NCI-H1092 (cell line): ENCODE measurements at regions not wholly inside any gene's neighbourhood (a gene's known extent, or its start where the extent isn't known, plus 50 kb on each side); places are given as distances from the start of the nearest gene placed in this dataset.

ENCODE experiments used
- DNase-seq: peaks from one replicate; lab custom pipeline; 2025; lab: John Stamatoyannopoulos, UW

DNA sequence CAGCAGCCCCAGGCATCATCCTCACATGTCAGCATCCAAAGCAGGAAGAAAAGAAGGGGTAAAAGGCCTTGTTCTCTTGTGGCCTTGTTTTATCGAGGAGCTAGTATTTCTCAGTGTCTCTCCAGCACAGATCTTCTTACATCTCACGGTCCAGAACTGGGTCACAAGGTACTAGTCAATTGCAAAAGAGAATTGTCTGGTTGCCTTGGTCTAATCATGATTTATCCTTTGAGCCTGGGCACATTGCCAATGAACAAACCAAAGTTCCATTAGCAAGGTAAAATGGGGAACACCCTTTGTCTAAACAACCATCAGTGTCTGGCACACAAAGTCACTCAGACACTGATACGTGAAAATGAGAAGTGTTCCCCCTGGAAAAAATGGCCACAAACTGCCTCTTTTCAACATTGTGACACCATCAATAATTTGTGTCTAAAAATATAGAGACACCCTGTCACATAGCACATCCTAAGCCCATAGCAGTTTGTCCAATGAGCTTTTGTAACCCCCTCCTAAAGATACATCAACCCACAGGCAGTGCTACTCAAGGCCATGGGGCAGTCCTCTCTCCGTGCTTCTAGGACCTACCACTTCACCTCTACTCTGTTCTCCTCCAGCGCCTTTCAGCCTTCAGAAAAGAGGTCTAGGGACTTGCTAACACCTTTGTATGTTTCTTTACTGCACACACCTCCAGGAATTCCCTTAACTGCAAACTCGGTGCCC is 534.4 kb downstream of the MID1IP1 start:
- peak; percentile 83 for DNase-seq

DNA sequence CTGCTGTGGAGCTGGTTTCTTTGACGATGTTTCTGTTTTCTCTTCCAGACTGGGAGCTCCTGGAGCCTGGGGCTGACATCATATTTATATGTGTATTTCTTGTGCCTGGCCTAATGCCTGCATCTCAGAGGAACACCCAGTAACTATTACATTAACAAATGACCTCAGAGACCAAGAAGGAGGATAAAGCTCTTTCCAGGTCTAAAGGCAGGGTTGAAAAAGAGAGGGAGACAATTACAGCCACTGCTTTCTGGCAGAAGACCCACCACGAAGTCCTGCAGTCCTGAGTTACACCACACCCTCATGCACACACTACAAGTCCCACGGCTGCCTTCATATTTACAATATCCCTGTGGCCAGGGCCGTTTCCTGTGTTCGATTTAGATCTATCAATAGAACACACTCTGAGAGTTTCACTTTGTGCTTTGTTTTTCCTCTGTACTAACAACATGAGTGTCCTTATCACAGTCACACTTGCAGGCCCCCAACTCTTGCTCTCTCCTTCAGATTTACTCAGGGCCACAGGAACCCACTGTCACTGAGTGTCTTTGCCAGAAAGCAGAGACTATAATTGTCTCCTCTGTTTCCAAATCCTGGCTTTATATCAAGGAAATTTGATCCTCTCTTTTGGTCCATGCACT is 535.5 kb downstream of the MID1IP1 start:
- DNase-seq, result peak; percentile 77

DNA sequence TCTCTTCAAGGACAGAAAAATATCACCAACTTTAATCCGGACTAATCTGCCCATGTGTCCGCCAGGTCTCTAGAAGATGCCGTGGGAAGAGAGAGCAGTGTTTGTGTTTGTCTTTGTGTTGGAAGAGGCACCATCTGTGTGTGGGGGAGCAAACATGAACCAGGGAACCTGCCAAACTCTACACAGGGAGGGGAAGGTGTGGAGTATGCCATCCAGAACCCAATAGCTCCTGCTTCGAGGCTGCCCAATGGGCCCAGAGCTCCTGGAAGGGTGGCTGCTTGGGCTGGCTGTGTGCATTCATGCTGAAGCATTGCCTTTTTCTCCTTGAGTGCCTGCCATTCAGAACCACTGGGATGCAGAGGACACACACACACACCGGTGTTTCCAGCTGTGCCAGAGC is 536.2 kb downstream of the MID1IP1 start:
- peak; percentile 91 for DNase-seq

DNA sequence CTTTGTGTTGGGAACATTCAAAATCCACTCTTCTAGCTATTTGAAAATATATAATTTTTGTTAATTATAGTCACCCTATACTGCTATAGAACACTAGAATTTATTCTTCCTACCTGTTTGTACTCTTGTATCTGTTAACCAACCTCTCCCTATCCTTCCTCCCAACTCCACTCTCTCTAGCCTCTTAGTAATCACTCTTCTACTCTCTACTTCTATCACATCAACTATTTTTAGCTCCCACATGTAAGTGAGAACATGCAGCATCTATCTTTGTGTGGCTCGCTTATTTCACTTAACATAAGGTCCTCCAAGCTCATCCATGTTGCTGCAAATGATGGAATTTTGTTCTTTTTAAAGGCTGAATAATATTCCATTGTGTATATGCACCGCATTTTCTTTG is 537.3 kb downstream of the MID1IP1 start:
- DNase-seq, result no peak

DNA sequence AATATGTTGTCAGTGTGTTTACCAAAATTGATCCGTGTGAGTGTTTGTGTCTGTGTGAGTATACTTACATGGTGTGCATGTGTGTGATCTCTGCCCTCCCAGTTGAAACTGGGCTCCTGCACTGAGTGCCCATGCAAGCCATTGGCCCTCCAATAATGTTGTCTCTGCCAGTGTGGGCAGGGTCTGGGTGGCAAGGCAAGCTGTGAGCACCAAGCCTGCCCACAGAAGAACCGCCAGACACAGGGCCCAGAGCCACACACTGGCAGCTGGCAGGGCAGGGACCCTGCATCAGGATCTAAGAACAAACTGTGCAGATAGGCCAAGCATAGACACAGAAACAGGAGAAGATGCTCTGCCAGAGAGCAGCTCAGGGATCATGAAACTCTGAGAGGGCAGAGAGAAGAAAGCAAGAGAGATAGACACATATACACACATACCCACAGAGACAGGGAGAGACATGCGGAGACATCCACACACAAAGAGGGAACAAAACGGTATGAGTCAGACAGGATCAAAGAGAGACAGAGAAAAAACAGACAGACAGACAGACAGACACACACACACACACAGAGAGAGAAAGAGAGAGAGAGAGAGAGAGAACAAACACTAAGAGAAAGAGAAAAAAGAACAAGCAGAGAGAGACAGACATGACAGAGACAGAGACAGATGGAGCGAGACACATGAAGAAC is 555.0 kb downstream of the MID1IP1 start:
- DNase-seq, result no peak

DNA sequence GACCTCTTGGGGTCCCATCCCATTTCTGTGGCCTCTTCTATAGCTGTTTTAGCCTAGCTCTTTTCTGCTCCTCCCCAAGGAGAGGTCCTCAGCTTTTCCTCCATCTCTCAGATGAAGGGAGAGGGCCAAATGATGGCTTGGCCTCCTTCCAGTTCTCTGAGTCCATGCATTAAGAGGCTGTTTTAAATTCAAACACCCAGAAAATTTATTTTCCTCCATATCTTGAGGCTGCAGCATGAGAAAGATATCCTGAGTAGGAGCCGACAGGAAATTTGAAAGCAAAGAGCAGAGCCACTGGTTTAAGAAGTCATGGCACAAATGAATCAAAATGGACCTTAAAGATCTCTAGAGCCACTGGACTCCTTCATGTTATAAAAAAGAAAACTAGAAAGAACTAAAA is 558.8 kb downstream of the MID1IP1 start:
- no peak for DNase-seq

DNA sequence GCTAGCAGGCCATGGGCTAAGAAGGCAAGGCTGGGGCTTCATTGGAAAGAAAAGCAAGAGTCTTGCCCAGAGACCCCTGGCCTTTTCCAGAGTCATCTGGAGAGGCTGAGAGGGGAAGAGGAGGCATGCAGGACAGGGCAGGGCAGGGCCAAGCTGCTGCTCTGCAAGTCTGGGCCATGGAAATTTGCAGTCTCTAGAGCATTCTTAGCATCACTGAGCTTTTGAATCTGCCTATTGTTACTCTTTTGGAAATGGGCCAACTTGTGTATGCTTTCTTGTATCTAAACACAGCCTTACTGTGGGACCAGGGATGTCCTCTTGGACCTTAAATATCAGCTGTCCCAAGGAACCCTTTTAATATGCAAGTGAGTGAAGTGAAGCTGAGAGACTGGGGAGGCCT is 560.5 kb downstream of the MID1IP1 start:
- DNase-seq, result no peak

DNA sequence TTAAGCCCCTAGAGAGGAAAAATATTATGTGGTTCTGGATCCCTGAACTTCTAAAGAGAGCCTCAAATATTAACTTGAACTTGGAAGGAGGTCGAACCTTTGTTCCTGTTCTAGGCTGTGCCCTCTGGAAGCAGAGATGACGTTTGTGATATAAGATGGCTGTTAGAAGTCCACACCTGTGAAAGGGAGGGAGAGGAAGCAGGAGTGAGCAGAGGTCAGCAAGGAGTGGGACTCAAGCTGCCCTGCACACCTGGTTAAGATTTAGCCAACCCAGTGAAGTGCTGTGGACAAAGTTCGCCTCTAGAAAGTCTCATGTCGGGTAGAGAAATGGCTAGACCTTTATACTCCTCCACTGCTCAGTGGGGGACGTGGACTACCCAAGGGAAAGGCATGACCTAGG is 566.2 kb downstream of the MID1IP1 start:
- DNase-seq, result no peak

DNA sequence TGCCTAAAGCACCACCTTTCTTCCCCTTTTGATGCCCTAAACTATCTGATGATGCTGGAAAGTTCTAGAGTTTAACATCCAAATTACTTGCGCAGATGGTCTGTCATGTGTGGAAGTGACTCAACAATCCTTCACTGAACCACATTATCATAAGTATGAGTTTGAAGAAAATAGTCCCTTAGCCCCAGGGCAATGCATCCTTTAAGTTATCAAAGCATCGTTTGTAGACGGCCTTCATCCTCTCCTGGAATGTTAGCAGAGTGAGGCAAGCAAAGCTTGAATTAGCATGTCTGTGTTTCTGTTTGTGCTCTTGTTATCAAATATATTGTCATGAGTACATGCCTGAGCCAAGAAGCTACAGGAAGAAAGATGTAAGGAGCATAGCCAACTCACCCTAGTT is 570.9 kb downstream of the MID1IP1 start:
- DNase-seq, result no peak

DNA sequence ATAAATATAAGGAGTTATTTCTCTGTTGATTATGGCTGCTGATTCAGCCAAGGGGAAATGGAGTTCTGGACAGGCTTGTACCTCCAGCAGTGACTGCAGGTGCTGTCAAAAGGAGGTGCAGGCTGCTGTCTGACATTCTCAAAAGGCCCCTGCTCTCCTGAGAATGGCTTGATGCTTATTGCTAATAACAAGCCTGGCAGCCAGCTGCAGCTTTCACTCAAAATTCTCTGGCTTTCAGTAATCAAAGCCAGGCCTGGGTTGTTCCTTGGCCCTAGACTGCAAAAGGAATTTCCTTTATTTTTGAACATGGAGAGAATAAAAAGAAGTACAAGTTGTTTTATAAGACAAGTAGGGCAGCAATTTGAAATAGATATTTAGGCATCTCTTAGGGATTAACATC is 575.9 kb downstream of the MID1IP1 start:
- DNase-seq, result no peak

DNA sequence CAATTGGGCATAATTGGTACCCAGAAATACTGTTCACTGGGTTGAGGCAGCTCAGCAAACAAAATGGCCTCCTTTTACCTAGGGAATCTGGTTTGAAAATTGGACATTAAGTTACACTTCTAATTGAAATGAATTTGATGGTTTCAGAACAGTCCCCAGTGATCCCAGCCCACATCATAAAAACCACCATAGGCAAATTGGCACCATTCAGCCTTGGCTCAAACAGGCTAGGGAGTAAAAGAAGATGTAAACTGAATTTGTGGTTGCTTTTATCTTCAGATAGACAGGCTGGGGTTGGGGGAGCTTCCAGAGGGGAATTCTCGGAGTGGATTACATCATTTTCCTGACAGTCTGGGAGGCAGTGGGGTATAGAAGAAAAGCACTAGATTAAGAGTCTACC is 576.5 kb downstream of the MID1IP1 start:
- DNase-seq, result no peak

DNA sequence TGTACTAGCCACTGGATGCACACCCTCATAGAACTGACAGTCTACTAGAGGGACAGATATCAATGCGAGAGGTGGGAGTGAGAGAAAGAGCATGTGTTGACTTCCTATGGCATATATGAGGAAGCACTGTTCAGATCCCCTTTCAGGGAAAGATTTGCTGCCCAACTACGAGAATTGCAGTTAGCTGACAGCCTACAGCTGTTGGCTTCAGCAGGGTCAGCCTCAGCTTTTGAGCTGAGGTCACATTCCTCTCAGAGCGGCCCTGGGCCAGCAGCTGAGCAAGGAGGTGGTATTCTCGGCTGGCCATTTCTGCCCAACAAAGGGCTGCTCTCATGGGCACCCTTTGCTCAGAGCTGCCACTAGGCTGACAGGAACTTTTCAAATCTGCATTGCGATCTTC is 580.2 kb downstream of the MID1IP1 start:
- no peak for DNase-seq

DNA sequence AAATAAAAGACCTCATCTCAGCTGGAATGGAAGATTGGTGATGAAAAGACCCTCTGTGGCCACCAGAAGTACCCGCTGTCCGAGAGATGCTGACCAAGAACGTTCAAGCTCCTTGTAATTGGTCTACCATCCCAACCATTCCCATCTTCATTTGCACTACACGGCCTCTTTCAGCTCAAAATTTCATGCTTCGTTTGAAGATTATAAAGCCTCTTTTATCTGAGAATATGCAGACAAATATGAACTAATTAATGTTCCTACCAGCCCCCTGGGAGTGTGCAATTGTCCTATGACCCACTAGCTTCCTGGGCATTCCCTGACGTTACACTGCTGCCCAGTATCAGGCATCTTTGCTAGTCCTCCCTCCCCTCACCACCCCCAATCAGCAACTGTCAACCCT is 583.7 kb downstream of the MID1IP1 start:
- DNase-seq, result no peak

DNA sequence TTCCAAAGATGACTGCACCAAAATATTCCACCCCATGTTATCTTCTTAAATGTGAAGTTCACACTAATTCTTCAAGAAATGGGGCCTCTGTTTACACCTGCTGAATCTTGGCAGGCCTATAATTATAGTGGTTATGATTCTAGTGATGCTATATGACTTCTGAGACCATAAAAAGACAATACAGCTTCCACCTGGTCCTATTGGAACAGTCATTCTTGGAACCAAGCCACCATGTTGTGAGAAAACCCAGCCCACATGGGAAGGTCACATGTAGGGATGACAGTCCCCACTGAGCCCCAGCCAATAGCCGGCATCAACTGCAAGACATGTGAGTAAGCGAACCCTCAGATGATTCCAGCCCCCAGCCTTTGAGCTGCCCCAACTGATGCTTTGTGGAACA is 587.5 kb downstream of the MID1IP1 start:
- no peak for DNase-seq

DNA sequence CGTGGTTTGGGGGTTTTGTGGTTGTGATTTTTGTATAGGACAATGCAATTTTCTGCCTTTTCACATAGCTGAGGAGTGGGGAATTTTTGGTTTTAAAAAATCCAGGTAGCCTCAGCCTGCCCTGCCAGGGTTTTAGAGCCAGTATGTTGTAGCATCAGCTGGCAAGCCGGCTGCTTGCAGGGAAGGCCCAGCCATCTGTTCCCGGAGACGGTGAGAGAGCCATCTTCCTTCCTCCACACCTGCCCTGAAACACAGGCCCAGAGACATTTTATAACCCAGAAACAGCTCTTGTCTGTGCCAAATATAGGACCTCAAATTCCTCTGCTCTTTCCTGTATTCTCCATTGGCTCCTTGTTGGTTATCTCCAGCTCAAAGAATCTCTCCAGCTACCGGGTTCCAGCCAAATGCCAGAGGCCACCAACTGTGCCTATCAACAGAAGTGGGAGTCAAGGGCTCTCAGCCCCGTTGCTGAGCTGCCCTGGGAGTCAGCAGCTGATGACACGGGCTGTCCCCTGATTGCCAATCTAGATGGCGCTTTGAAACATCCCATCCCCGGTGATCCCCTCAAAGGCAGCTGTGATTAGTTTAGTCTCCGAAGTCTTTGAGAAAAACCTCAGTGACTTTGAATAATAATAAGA is 595.2 kb downstream of the MID1IP1 start:
- DNase-seq, result peak; percentile 86

DNA sequence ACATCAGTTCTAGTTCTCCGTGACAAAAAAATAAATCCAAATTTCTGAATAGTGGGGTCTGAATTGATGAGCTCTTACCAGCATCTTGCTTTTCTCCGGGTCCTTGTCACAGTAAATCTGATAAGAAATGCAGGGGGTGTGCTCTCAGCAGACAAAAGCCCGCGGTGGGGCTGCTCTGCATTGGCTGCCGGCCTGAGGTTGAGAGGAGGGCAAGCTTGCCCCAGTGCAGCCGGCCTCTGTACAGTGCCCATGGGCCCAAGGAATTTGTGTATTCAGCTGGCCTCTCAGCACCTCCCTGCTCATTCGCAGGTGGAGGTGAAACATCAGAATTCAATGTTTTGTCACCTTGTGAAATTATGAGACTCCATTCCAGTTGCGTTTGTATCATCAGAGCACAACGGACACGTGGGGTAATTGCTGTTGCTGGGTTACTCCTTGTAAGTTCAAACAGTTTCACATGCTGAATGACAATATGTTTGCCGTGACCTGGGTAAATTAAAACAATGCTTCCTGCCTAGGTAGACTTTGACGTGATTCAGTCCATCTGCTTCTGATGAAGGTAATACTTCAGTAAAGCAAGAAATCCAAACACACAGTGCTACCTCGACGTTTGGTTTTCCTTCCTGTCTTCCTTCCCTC is 596.4 kb downstream of the MID1IP1 start:
- DNase-seq, result peak; percentile 42

DNA sequence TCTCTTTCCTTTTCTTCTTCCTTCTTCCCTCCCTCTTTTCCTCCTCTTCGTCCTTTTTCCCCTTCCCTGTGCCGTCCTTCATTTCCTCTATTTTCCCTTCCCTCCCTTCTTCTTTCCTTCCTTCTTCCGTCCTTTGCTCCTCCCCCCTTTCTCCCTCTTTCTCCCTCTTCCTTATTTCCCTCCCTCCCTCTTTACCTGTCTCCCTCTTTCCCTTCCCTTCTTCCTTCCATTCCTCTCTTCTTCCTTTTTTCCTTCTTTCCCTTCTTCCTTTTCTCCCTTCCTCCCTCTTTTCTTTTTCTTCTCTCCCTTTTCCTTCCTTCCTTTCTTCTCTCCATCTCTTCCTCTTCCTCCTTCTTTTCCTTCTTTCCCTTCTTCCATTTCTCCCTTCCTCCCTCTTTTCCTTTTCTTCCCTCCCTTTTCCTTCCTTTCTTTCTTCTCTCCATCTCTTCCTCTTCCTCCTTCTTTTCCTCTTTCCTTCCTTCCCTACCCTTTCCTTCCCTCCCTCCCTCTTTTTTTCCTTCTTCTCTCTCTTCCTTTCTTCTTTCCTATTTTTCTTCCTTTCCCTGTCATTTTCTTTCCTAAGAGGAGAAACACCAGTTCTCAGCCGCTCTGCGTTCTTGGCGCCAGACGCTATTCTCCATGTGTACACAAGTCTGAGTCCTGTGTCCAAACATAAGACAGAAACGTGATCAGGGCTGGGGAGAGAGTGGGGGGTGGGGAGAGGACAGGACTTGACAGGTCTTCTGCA is 597.1 kb downstream of the MID1IP1 start:
- peak; percentile 19 for DNase-seq

DNA sequence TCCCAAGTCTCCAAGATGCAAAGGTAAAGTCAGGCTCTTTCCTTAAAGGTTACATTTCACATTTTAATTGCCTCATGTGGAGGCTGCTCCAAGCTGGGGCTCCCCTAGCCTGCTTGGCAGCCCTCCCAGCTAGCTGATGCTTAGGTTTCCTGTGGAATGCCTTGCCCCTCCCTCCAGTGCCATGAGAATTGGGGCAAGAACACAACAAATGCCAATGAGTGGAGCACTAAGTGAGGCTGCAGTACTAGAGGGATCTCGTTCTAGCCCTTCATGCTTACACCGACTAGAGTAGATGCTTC is 597.7 kb downstream of the MID1IP1 start:
- no peak for DNase-seq

DNA sequence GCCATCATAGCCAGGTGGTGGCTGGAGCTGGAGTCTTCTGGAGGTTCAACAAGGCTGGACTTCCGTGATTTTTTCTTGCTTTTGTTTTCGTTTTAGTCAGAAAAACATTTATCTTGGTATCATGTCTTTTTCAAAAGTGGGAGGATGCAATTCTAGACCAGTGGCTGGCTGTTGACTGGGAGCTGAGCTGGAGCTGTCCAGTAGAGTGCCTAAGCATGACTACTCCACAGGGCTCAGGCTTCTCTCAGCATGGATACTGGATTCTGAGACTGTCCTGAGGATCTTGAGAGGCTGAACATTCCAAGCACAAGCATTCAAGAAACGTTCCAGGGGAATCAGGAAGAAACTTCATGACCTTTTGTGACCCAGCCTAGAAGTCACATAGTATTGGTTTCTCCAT is 598.1 kb downstream of the MID1IP1 start:
- DNase-seq, result no peak

DNA sequence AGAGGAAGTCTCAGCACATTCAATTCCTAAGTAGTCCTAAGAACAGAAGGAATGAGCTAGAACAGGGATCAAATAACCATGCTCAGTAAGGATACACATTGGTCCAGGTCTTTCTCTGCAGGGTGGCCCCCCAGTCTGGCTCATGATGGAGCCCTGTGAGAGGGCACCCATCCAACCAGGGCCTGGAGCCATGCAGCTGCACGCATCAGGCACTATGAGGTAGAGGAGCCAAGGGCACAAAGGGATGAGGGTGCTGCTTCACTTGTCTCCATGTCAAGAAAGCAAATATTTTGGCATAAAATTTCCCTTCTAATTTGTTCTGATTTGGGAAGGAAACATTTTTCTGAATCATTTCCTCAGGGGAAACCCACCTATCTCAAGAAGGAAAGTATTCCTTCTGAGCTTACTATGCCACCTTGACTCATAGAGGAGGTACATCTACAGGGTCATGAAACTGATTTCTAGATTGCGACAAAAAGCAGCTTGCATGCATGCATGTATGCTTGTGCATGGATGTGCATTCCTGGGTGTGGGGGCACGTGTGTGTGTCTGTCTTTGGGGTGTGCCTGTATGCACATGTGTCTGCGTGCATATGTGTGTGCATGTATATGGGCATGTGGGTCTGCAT is 600.3 kb downstream of the MID1IP1 start:
- no peak for DNase-seq

DNA sequence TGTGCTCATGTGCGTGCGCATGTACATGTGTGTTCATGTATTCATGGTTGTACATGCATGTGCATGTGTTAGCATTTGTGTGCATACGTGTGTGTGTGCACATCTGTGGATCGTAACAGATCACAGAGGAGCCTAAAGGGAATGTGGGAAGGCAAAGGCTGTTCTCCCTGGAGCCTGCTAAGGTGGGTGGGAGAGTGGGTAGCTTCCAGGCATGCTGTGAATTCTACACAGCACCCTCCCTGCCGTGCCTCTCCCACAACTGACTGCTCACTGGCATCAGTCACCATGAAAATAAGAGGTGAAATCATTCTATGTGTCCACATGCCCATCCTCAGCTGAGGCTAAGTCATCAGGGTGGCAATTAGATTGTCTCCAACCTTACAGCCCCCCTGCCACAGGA is 600.9 kb downstream of the MID1IP1 start:
- DNase-seq, result no peak
